IMR-90 (cell line): ENCODE measurements at regions not wholly inside any gene's neighbourhood (a gene's known extent, or its start where the extent isn't known, plus 50 kb on each side); places are given as distances from the start of the nearest gene placed in this dataset.

ENCODE experiments used
- CEBPB ChIP-seq: IDR thresholded peaks from 2 replicates; pipeline ENCODE4 v1.6.1; 2012; ENCODE audit warnings: low read depth, low read length, improper control_type of control experiment
- CTCF ChIP-seq: conservative IDR thresholded peaks from 2 replicates; pipeline ENCODE4 v1.5.1; 2012; ENCODE audit warnings: mild to moderate bottlenecking, low read depth, low read length, improper control_type of control experiment
- FOS ChIP-seq: fragments of 150-350 bp; IDR thresholded peaks from 2 replicates; pipeline ENCODE4 v1.6.1; 2016; ENCODE audit warnings: low read depth, low read length
- MAZ ChIP-seq: IDR thresholded peaks from 2 replicates; pipeline ENCODE4 v1.6.1; 2012; ENCODE audit warnings: low read depth, mild to moderate bottlenecking, low read length, improper control_type of control experiment, moderate library complexity, borderline replicate concordance
- POLR2A ChIP-seq: IDR thresholded peaks from 2 replicates; pipeline ENCODE4 v1.6.1; 2012; ENCODE audit warnings: mild to moderate bottlenecking, low read depth, low read length

DNA sequence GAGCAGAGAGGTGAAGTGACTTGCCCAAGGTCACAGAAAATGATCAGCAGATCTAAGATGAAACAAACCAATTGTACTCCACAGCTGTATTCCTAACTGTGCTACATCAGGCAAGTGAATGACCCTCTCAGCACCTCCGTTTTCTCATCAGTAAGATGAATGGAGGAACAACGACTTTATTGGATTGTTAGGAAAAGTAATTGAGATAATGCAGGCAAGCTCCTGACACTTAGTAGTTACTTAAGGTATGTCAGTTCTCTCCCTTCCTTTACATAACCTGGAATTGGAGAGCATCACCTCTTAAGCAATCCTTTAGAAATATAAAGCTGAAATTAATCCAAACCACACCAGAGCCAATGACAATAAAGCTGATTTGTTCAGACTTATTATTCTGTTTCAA, 451.2 kb upstream of the CD180 start:
- TF ChIP-seq POLR2A (no peak), CEBPB (no peak), FOS (no peak), CTCF (no peak), MAZ (no peak)
